HepG2 (cell line): ENCODE measurements at regions not wholly inside any gene's neighbourhood (a gene's known extent, or its start where the extent isn't known, plus 50 kb on each side); places are given as distances from the start of the nearest gene placed in this dataset.

ENCODE experiments used
- ATAC-seq: fragments of 200-7000 bp; cut with Tn5 transposase; 3 replicates; pipeline ENCODE4 v1.9.1; 2020; ENCODE audit warnings: mild to moderate bottlenecking, moderate library complexity
- BruUV-seq: library from RNA; stranded (reverse); fragments of 400-500 nt; replicated peaks from 2 replicates; lab custom pipeline; 2021; lab: Mats Ljungman, UMichigan
- CTCF ChIA-PET: fragments of 300-600 bp; formaldehyde crosslinking; extraction: SDS; loops from one replicate; lab custom pipeline; 2021; ENCODE audit warnings: low total read pairs, inconsistent platforms, low intra/inter-chr PET ratio; lab: Yijun Ruan, JAX
- POLR2A ChIA-PET: fragments of 350-600 bp; sonication (Branson Sonifier 250); formaldehyde crosslinking; loops from one replicate; lab custom pipeline; 2020; ENCODE audit warnings: antibody characterized with exemption, inconsistent platforms; lab: Yijun Ruan, JAX
- DNase-seq: peaks from one replicate; pipeline ENCODE4 v3.0.0-alpha.2; 2015; ENCODE audit warnings: low spot score
- FAIRE-seq: peaks from 3 replicates; lab custom pipeline; 2011; peaks lifted over from hg19 to GRCh38; lab: Jason Lieb, UNC
- H2AFZ ChIP-seq: one replicate; pipeline ENCODE4 v1.6.1; 2011; ENCODE audit warnings: low read length, inconsistent platforms
- H3K27ac ChIP-seq: fragments of 300-600 bp; 3 replicates; pipeline ENCODE4 v1.8.0; 2011; ENCODE audit warnings: mixed run types, mild to moderate bottlenecking, mixed read lengths, low read length, inconsistent platforms; ENCODE audit not compliant: insufficient read depth; ENCODE audit errors: extremely low read length
- H3K27me3 ChIP-seq, 2 experiments: fragments of 200-600 bp in 1 of 2; 2 replicates in 1 of 2; 3 replicates in 1 of 2; pipeline versions ENCODE4 v1.6.0 to v1.8.0; 2011; ENCODE audit warnings: low read length in 2 of 2, mild to moderate bottlenecking in 2 of 2, moderate library complexity in 2 of 2, inconsistent platforms in 1 of 2; ENCODE audit not compliant: insufficient read depth in 2 of 2, control insufficient read depth in 1 of 2
- H3K36me3 ChIP-seq, 2 experiments: fragments of 200-600 bp in 1 of 2; replicated peaks in 1 of 2; 2 replicates in 1 of 2; 3 replicates in 1 of 2; pipeline versions ENCODE4 v1.5.1 to v1.8.0; 2011; ENCODE audit warnings: low read length in 2 of 2, inconsistent platforms in 1 of 2; ENCODE audit not compliant: insufficient read depth in 2 of 2, control insufficient read depth in 1 of 2
- H3K4me1 ChIP-seq: 2 replicates; pipeline ENCODE4 v1.5.1; 2012; ENCODE audit warnings: low read length, inconsistent platforms; ENCODE audit not compliant: insufficient read depth
- H3K4me2 ChIP-seq: 2 replicates; pipeline ENCODE4 v1.6.0; 2011; ENCODE audit warnings: low read depth, low read length, inconsistent platforms
- H3K4me3 ChIP-seq, 3 experiments: fragments of 200-600 bp in 1 of 3; sonication (generic), shearing (Covaris generic) in 1 of 3; replicated peaks in 1 of 3; 2 replicates each; pipeline ENCODE4 v1.5.1; 2011 to 2016; ENCODE audit warnings: low read length in 3 of 3, inconsistent platforms in 2 of 3, low read depth in 2 of 3, mild to moderate bottlenecking in 2 of 3, control low read depth in 1 of 3, mixed read lengths in 1 of 3; ENCODE audit not compliant: insufficient read depth in 1 of 3
- H3K79me2 ChIP-seq: one replicate; pipeline ENCODE4 v1.6.1; 2011; ENCODE audit warnings: low read length, inconsistent platforms; ENCODE audit not compliant: insufficient read depth
- H3K9ac ChIP-seq: 2 replicates; pipeline ENCODE4 v1.6.0; 2011; ENCODE audit warnings: mild to moderate bottlenecking, low read depth, low read length, inconsistent platforms; ENCODE audit not compliant: insufficient read depth
- H3K9me3 ChIP-seq: 2 replicates; pipeline ENCODE4 v1.5.1; 2012; ENCODE audit warnings: mild to moderate bottlenecking, low read length
- H4K20me1 ChIP-seq: 2 replicates; pipeline ENCODE4 v1.6.0; 2011; ENCODE audit warnings: inconsistent platforms, mild to moderate bottlenecking, low read length, moderate library complexity; ENCODE audit not compliant: insufficient read depth
- ARID2 ChIP-seq: sonication (generic); formaldehyde crosslinking; IDR thresholded peaks from 2 replicates; pipeline ENCODE4 v1.8.1; 2022; ENCODE audit warnings: mild to moderate bottlenecking, missing genetic modification reagents, borderline replicate concordance
- ATF1 ChIP-seq: IDR thresholded peaks from 2 replicates; pipeline ENCODE4 v1.6.1; 2016; ENCODE audit warnings: mild to moderate bottlenecking, control low read depth
- ELF4 ChIP-seq: sonication (generic); formaldehyde crosslinking; IDR thresholded peaks from 2 replicates; pipeline ENCODE4 v1.5.0; 2020; ENCODE audit warnings: missing genetic modification reagents, mild to moderate bottlenecking, moderate library complexity, borderline replicate concordance
- KDM6A ChIP-seq: IDR thresholded peaks from 2 replicates; pipeline ENCODE4 v1.6.1; 2016; ENCODE audit warnings: low read depth
- KLF16 ChIP-seq, 2 experiments: sonication (generic) in 1 of 2; formaldehyde crosslinking in 1 of 2; IDR thresholded peaks; 2 replicates each; pipeline versions ENCODE4 v1.6.1 to v1.8.0; 2016 to 2023; ENCODE audit warnings: missing genetic modification reagents in 2 of 2, missing compliant biosample characterization in 1 of 2
- NKX3-1 ChIP-seq: sonication (generic); formaldehyde crosslinking; IDR thresholded peaks from 2 replicates; pipeline ENCODE4 v1.5.0; 2020; ENCODE audit warnings: missing genetic modification reagents
- PHF21A ChIP-seq: sonication (generic); formaldehyde crosslinking; IDR thresholded peaks from 2 replicates; pipeline ENCODE4 v1.5.0; 2020; ENCODE audit warnings: mild to moderate bottlenecking, missing genetic modification reagents
- REL ChIP-seq: sonication (generic); formaldehyde crosslinking; conservative IDR thresholded peaks from 2 replicates; pipeline ENCODE4 v1.8.0; 2022; ENCODE audit warnings: mild to moderate bottlenecking, missing genetic modification reagents, moderate library complexity
- SKI ChIP-seq: fragments of 450-650 bp; IDR thresholded peaks from one replicate; pipeline ENCODE4 v1.6.1; 2018; ENCODE audit warnings: mild to moderate bottlenecking; ENCODE audit not compliant: partially characterized antibody
- TRIM24 ChIP-seq: sonication (generic); formaldehyde crosslinking; IDR thresholded peaks from 2 replicates; pipeline ENCODE4 v1.8.0; 2022; ENCODE audit warnings: mild to moderate bottlenecking, missing genetic modification reagents
- ZBTB26 ChIP-seq: IDR thresholded peaks from 2 replicates; pipeline ENCODE4 v1.6.1; 2016; ENCODE audit warnings: missing compliant biosample characterization, missing genetic modification reagents, borderline replicate concordance
- ZNF343 ChIP-seq: sonication (generic); formaldehyde crosslinking; IDR thresholded peaks from 2 replicates; pipeline ENCODE4 v1.4.0; 2020; ENCODE audit warnings: mild to moderate bottlenecking, missing genetic modification reagents
- ZNF350 ChIP-seq: sonication (generic); formaldehyde crosslinking; IDR thresholded peaks from 2 replicates; pipeline ENCODE4 v1.4.0; 2020; ENCODE audit warnings: mild to moderate bottlenecking, low read depth, missing genetic modification reagents, borderline replicate concordance
- ZNF354B ChIP-seq: sonication (generic); formaldehyde crosslinking; IDR thresholded peaks from 2 replicates; pipeline ENCODE4 v1.8.0; 2022; ENCODE audit warnings: mild to moderate bottlenecking, missing genetic modification reagents
- ZNF577 ChIP-seq: sonication (generic); formaldehyde crosslinking; IDR thresholded peaks from 2 replicates; pipeline ENCODE4 v1.4.0; 2020; ENCODE audit warnings: mild to moderate bottlenecking, low read depth, missing genetic modification reagents, borderline replicate concordance
- WGBS: methylation state at CpG from one replicate; pipeline ENCODE4 v1.1.6; 2017; ENCODE audit warnings: low lambda C conversion rate; 5-methylcytosine and 5-hydroxymethylcytosine counted together
- in situ Hi-C: cut with HindIII; loops from 2 replicates; pipeline ENCODE4 v1.10.0; 2017; ENCODE audit warnings: low pct_unique_long_range_greater_than_20kb; ENCODE audit not compliant: extremely low pct_ligation_motif_present
- intact Hi-C: fragments of 100-400 bp; cut with micrococcal nuclease; formaldehyde crosslinking; loops from one replicate; pipeline ENCODE4 v1.10.0; 2022; ENCODE audit not compliant: unreplicated experiment
- TF ChIP-seq, protein P1 (sequence below), 2 experiments: sonication (generic) in 1 of 2; formaldehyde crosslinking in 1 of 2; IDR thresholded peaks; 2 replicates each; pipeline versions ENCODE4 v1.6.1 to v1.9.0; 2014 to 2022; ENCODE audit warnings: antibody characterized with exemption in 1 of 2, borderline replicate concordance in 1 of 2, inconsistent platforms in 1 of 2, low read depth in 1 of 2, missing genetic modification reagents in 1 of 2
- TF ChIP-seq, protein P2 (sequence below): sonication (generic); formaldehyde crosslinking; IDR thresholded peaks from 2 replicates; pipeline ENCODE4 v1.5.1; 2020; ENCODE audit warnings: missing genetic modification reagents, mild to moderate bottlenecking, borderline replicate concordance

GRCh38 chr7:136234040-136234439 lies 256.9 kb upstream of the MTPN start (continued):
- TF ChIP-seq, protein P1, sequence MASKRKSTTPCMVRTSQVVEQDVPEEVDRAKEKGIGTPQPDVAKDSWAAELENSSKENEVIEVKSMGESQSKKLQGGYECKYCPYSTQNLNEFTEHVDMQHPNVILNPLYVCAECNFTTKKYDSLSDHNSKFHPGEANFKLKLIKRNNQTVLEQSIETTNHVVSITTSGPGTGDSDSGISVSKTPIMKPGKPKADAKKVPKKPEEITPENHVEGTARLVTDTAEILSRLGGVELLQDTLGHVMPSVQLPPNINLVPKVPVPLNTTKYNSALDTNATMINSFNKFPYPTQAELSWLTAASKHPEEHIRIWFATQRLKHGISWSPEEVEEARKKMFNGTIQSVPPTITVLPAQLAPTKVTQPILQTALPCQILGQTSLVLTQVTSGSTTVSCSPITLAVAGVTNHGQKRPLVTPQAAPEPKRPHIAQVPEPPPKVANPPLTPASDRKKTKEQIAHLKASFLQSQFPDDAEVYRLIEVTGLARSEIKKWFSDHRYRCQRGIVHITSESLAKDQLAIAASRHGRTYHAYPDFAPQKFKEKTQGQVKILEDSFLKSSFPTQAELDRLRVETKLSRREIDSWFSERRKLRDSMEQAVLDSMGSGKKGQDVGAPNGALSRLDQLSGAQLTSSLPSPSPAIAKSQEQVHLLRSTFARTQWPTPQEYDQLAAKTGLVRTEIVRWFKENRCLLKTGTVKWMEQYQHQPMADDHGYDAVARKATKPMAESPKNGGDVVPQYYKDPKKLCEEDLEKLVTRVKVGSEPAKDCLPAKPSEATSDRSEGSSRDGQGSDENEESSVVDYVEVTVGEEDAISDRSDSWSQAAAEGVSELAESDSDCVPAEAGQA (IDR thresholded peaks at IDR 0.05; ENCODE audit: low read depth): no peak
- TF ChIP-seq, protein P1 (CRISPR knock-in tag; IDR thresholded peaks at IDR 0.05; ENCODE audit: borderline replicate concordance): no peak

- Histone ChIP-seq H3K27ac (no peak overlapping the region), H3K4me2 (no peak overlapping the region), H3K36me3 (no peaks in the 10 kb centered on the region), H3K79me2 (no peaks in the 10 kb centered on the region), H2AFZ (no peak overlapping the region), H3K27me3 (no peaks in the 10 kb centered on the region), H3K9ac (no peak overlapping the region), H3K4me1 (no peaks in the 10 kb centered on the region), H3K9me3 (peaks cover 18% of the 10 kb centered on the region), H3K4me3 (no peak overlapping the region), H4K20me1 (no peaks in the 10 kb centered on the region)
- BruUV-seq: no TSS peak
- CTCF ChIA-PET: no interaction called here
- 4% methylated on average over 1 of the region's 1 CpG for WGBS
- no peak for DNase-seq
- in situ Hi-C loops: no loop called here
- intact Hi-C loops: no loop called here
- no peak for ATAC-seq
- POLR2A ChIA-PET: no interaction called here
- no peak for FAIRE-seq
- TF ChIP-seq ARID2 (CRISPR knock-in tag) (no peak), KLF16 (CRISPR knock-in tag; IDR thresholded peaks at IDR 0.05) (no peak), ZNF577 (CRISPR knock-in tag) (no peak), TRIM24 (CRISPR knock-in tag) (no peak), NKX3-1 (CRISPR knock-in tag) (no peak), KDM6A (CRISPR knock-in tag) (no peak), ZBTB26 (CRISPR knock-in tag) (no peak), ELF4 (CRISPR knock-in tag) (no peak), ZNF343 (CRISPR knock-in tag) (no peak), SKI (no peak), REL (no peak), ZNF354B (CRISPR knock-in tag) (no peak), PHF21A (CRISPR knock-in tag) (no peak), ZNF350 (CRISPR knock-in tag) (no peak), ATF1 (no peak)
- TF ChIP-seq, protein P2, sequence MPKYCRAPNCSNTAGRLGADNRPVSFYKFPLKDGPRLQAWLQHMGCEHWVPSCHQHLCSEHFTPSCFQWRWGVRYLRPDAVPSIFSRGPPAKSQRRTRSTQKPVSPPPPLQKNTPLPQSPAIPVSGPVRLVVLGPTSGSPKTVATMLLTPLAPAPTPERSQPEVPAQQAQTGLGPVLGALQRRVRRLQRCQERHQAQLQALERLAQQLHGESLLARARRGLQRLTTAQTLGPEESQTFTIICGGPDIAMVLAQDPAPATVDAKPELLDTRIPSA (CRISPR knock-in tag): no peak
Measured at GRCh38 chr7:136230210-136230609, 253.1 kb upstream of the MTPN start.
